Left lobe of liver (tissue), 2 donors: ENCODE measurements at regions not wholly inside any gene's neighbourhood (a gene's known extent, or its start where the extent isn't known, plus 50 kb on each side); places are given as distances from the start of the nearest gene placed in this dataset.

Source experiments
- ATAC-seq: fragments of 200-7000 bp; cut with Tn5 transposase; one replicate; pipeline ENCODE4 v1.9.1; 2020; ENCODE audit warnings: mild to moderate bottlenecking, moderate library complexity
- DNase-seq: peaks from one replicate; pipeline ENCODE4 v3.0.0-alpha.2; 2020; ENCODE audit warnings: low spot score
- donor health status: DM: no; HTN: no; CAD: no; lungs with moderate emphysema.
- donor health status: DM: no; HTN: yes; CAD: no.

- DNase-seq (no peak), ATAC-seq (no peak)
These were observed 885.3 kb downstream of the SI start for GRCh38 chr3:164192974-164193373.

- DNase-seq (no peak), ATAC-seq (no peak)
These were observed 887.7 kb downstream of the SI start for GRCh38 chr3:164190566-164190965.

- ATAC-seq = no peak
- no peak for DNase-seq
These were observed 892.2 kb downstream of the SI start for GRCh38 chr3:164186095-164186494.

- ATAC-seq = no peak
- DNase-seq = no peak
These were observed 899.1 kb downstream of the SI start for GRCh38 chr3:164179110-164179774.

GRCh38 chr3:164174059-164174458, 904.2 kb downstream of the SI start:
- ATAC-seq (no peak), DNase-seq (no peak)

- no peak for ATAC-seq
These were observed 922.9 kb downstream of the SI start for GRCh38 chr3:164155400-164155799.

GRCh38 chr3:164144824-164145223, 933.5 kb downstream of the SI start:
- no peak for DNase-seq
- ATAC-seq = no peak

More at GRCh38 chr3:164155400-164155799, 922.9 kb downstream of the SI start:
- DNase-seq = no peak

GRCh38 chr3:164132878-164133277, 945.4 kb downstream of the SI start:
- DNase-seq (no peak), ATAC-seq (no peak)

- ATAC-seq = no peak
- DNase-seq = no peak
These were observed 964.6 kb downstream of the SI start for GRCh38 chr3:164113371-164114332.

- DNase-seq (no peak), ATAC-seq (no peak)
These were observed 981.9 kb downstream of the SI start for GRCh38 chr3:164096352-164096751.

GRCh38 chr3:164095949-164096348, 982.3 kb downstream of the SI start:
- DNase-seq (no peak), ATAC-seq (no peak)

GRCh38 chr3:164095279-164095678, 983.0 kb downstream of the SI start:
- ATAC-seq = no peak
- DNase-seq = no peak

GRCh38 chr3:164094546-164094945, 983.8 kb downstream of the SI start:
- DNase-seq (no peak), ATAC-seq (no peak)

- DNase-seq = no peak
- no peak for ATAC-seq
These were observed 998.1 kb downstream of the SI start for GRCh38 chr3:164080208-164080607.

GRCh38 chr3:164064298-164064697, 1014.0 kb downstream of the SI start:
- ATAC-seq (no peak), DNase-seq (no peak)

- DNase-seq (no peak), ATAC-seq (no peak)
These were observed 1017.4 kb downstream of the SI start for GRCh38 chr3:164060923-164061322.

- DNase-seq (no peak), ATAC-seq (no peak)
These were observed 1028.4 kb downstream of the SI start for GRCh38 chr3:164049847-164050246.

GRCh38 chr3:164048451-164048850, 1029.8 kb downstream of the SI start:
- no peak for DNase-seq
- ATAC-seq = no peak

- ATAC-seq (no peak), DNase-seq (no peak)
These were observed 1037.3 kb downstream of the SI start for GRCh38 chr3:164040991-164041390.

- DNase-seq (no peak), ATAC-seq (no peak)
These were observed 1048.1 kb downstream of the SI start for GRCh38 chr3:164030194-164030593.

- DNase-seq (no peak), ATAC-seq (no peak)
These were observed 1053.5 kb downstream of the SI start for GRCh38 chr3:164024786-164025185.

GRCh38 chr3:164023480-164023879, 1054.8 kb downstream of the SI start:
- no peak for DNase-seq
- no peak for ATAC-seq
